Panc1 (cell line): ENCODE measurements at regions not wholly inside any gene's neighbourhood (a gene's known extent, or its start where the extent isn't known, plus 50 kb on each side); places are given as distances from the start of the nearest gene placed in this dataset.
"Not testable (repeated sequence)": the region's sequence is repeated elsewhere in the genome, so short reads cannot be mapped to it uniquely, and the experiment has no call there.

ENCODE experiments used
- ATAC-seq: fragments of 200-7000 bp; cut with Tn5 transposase; 2 replicates; pipeline ENCODE4 v1.9.1; 2020; ENCODE audit warnings: mild to moderate bottlenecking, moderate library complexity
- BruUV-seq: library from RNA; stranded (reverse); fragments of 400-500 nt; replicated peaks from 2 replicates; lab custom pipeline; 2021; lab: Mats Ljungman, UMichigan
- CTCF ChIA-PET: fragments of 300-600 bp; sonication (Branson Sonifier 250); formaldehyde crosslinking; loops from one replicate; lab custom pipeline; 2022; ENCODE audit warnings: antibody characterized with exemption; lab: Charles Lee
- POLR2A ChIA-PET: fragments of 300-600 bp; sonication (Branson Sonifier 250); formaldehyde crosslinking; loops from one replicate; lab custom pipeline; 2022; ENCODE audit warnings: antibody characterized with exemption; lab: Charles Lee
- DNase-seq: peaks from one replicate; pipeline ENCODE4 v3.0.0-alpha.2; 2010; ENCODE audit warnings: low read depth, low spot score
- H3K27ac ChIP-seq: 2 replicates; pipeline ENCODE4 v1.5.1; 2011; ENCODE audit warnings: mild to moderate bottlenecking, low read length, inconsistent platforms
- H3K27me3 ChIP-seq: fragments of 200-500 bp; sonication (Bioruptor generic); 2 replicates; pipeline ENCODE4 v1.6.0; 2014; ENCODE audit warnings: low read length, inconsistent platforms; ENCODE audit not compliant: control insufficient read depth, insufficient read depth
- H3K36me3 ChIP-seq: fragments of 200-500 bp; sonication (Bioruptor generic); 2 replicates; pipeline ENCODE4 v1.5.1; 2014; ENCODE audit warnings: inconsistent platforms, mild to moderate bottlenecking, low read length, moderate library complexity; ENCODE audit not compliant: control insufficient read depth, insufficient read depth
- H3K4me1 ChIP-seq: 2 replicates; pipeline ENCODE4 v1.5.1; 2011; ENCODE audit warnings: inconsistent platforms, mild to moderate bottlenecking, low read length, moderate library complexity; ENCODE audit not compliant: control insufficient read depth, insufficient read depth
- H3K4me3 ChIP-seq, 2 experiments: 2 replicates each; pipeline ENCODE4 v1.5.1; 2011 to 2012; ENCODE audit warnings: low read depth in 2 of 2, low read length in 2 of 2, mild to moderate bottlenecking in 2 of 2, inconsistent platforms in 1 of 2, moderate library complexity in 1 of 2
- H3K9me3 ChIP-seq: fragments of 200-500 bp; sonication (Bioruptor generic); 2 replicates; pipeline ENCODE4 v1.5.1; 2014; ENCODE audit warnings: low read depth, mild to moderate bottlenecking, inconsistent platforms, low read length, moderate library complexity; ENCODE audit not compliant: control insufficient read depth, insufficient read depth
- POLR2AphosphoS5 ChIP-seq: IDR thresholded peaks from 2 replicates; pipeline ENCODE4 v1.6.1; 2012; ENCODE audit warnings: mild to moderate bottlenecking, low read depth, low read length, moderate library complexity
- REST ChIP-seq, 2 experiments: IDR thresholded peaks; 2 replicates each; pipeline ENCODE4 v1.6.1; 2011 to 2012; ENCODE audit warnings: low read depth in 2 of 2, control low read depth in 1 of 2, low read length in 1 of 2, mild to moderate bottlenecking in 1 of 2, moderate library complexity in 1 of 2; ENCODE audit not compliant: insufficient read depth in 1 of 2
- SIN3A ChIP-seq: IDR thresholded peaks from 2 replicates; pipeline ENCODE4 v1.6.1; 2012; ENCODE audit warnings: low read depth, mild to moderate bottlenecking, low read length, moderate library complexity, borderline replicate concordance; ENCODE audit not compliant: insufficient read depth
- TCF7L2 ChIP-seq: IDR thresholded peaks from 2 replicates; pipeline ENCODE4 v1.6.1; 2011; ENCODE audit warnings: mild to moderate bottlenecking, low read depth, low read length, inconsistent platforms
- in situ Hi-C: cut with HindIII; loops from 2 replicates; pipeline ENCODE4 v1.10.0; 2016; ENCODE audit warnings: low sequenced_read_pairs, low pct_unique_long_range_greater_than_20kb
- intact Hi-C: fragments of 100-400 bp; cut with micrococcal nuclease; formaldehyde crosslinking; loops from one replicate; pipeline ENCODE4 v1.10.0; 2022; ENCODE audit not compliant: unreplicated experiment
- TF ChIP-seq, protein P1 (sequence below): fragments of 450-650 bp; IDR thresholded peaks from 2 replicates; pipeline ENCODE4 v1.5.1; 2017; ENCODE audit warnings: mild to moderate bottlenecking

DNA sequence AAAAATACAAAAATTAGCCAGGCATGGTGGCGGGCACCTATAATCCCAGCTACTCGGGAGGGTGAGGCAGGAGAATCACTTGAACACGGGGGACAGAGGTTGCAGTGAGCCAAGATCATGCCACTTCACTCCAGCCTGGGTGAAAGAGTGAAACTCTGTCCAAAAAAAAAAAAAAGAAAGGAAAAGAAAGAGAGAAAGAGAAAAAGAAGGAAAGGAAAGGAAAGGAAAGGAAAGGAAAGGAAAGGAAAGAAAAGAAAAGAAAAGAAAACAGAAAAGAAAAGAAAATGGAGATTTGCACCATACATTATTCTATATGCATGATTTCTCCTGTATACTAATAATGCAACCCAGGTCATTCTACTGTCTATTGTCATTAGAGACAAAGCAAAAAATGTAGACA, 421.5 kb downstream of the PCDH19 start:
- in situ Hi-C loops, CTCF ChIA-PET, H3K4me1 ChIP-seq, H3K27me3 ChIP-seq, DNase-seq, H3K4me3 ChIP-seq, H3K27ac ChIP-seq, intact Hi-C loops, H3K36me3 ChIP-seq, POLR2A ChIA-PET, BruUV-seq, ATAC-seq, H3K9me3 ChIP-seq: not testable (repeated sequence)

DNA sequence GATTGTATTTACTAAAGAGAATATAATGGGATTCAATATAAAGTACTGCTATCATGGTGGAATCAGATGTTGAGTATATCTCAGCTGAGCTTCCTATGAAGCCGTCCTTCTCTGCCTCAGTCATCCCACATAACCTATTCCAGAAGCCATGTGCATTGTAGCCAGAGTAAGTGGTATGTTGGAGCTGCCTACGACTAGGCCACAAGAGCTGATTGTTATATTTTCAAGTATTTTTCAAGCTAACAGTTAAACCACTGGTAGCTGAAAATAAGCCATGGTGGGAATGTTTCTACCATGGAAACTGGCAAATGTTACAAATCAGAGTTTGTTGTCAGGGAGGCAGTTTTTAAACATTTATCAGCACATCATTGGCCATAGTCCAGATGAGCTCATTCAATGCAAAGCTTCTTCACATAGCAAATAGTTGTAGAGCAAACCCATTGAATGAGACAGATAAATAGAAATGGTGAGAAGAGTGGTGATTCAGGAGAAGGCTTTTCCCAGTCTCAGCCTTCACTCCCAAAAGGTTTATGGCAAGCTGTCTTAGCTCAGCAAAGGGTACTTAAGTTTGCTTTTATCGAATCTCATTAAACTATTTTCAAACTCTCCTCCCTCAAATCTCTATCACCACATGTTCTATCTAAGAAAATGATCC, 436.4 kb downstream of the PCDH19 start:
- POLR2A ChIA-PET: no interaction called here
- no TSS peak for BruUV-seq
- H3K27me3 ChIP-seq: no peaks in the 10 kb centered on the region

More for the DNA sequence above, 436.4 kb downstream of the PCDH19 start:
- in situ Hi-C loops (no loop called here), intact Hi-C loops (no loop called here)
- H3K4me3 ChIP-seq: no peak overlapping the region
- H3K9me3 ChIP-seq: no peaks in the 10 kb centered on the region
- no peaks in the 10 kb centered on the region for H3K36me3 ChIP-seq
- TF ChIP-seq POLR2AphosphoS5: no peak
- TF ChIP-seq, protein P1, sequence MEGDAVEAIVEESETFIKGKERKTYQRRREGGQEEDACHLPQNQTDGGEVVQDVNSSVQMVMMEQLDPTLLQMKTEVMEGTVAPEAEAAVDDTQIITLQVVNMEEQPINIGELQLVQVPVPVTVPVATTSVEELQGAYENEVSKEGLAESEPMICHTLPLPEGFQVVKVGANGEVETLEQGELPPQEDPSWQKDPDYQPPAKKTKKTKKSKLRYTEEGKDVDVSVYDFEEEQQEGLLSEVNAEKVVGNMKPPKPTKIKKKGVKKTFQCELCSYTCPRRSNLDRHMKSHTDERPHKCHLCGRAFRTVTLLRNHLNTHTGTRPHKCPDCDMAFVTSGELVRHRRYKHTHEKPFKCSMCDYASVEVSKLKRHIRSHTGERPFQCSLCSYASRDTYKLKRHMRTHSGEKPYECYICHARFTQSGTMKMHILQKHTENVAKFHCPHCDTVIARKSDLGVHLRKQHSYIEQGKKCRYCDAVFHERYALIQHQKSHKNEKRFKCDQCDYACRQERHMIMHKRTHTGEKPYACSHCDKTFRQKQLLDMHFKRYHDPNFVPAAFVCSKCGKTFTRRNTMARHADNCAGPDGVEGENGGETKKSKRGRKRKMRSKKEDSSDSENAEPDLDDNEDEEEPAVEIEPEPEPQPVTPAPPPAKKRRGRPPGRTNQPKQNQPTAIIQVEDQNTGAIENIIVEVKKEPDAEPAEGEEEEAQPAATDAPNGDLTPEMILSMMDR: no peak
- TF ChIP-seq REST (IDR thresholded peaks at IDR 0.05; ENCODE audit: insufficient read depth in 1 of 2, low read depth in 2 of 2, low read length in 1 of 2): no peak
- no peak for TF ChIP-seq TCF7L2
- no peak for TF ChIP-seq SIN3A
- no peak overlapping the region for H3K27ac ChIP-seq
- H3K4me1 ChIP-seq: no peaks in the 10 kb centered on the region
- DNase-seq (no peak), ATAC-seq (no peak)
- CTCF ChIA-PET: no interaction called here
